OCI-M1 (cell line): ENCODE measurements at regions not wholly inside any gene's neighbourhood (a gene's known extent, or its start where the extent isn't known, plus 50 kb on each side); places are given as distances from the start of the nearest gene placed in this dataset.
"Not testable (repeated sequence)": the region's sequence is repeated elsewhere in the genome, so short reads cannot be mapped to it uniquely, and the experiment has no call there.

Experiments
- DNase-seq: peaks from one replicate; lab custom pipeline; 2025; lab: John Stamatoyannopoulos, UW

- DNase-seq: peak; percentile 8
Measured at GRCh38 chr12:90690120-90690519, 264.9 kb downstream of the CCER1 start.

- DNase-seq: not testable (repeated sequence)
Measured at GRCh38 chr12:90687682-90688081, 267.3 kb downstream of the CCER1 start.

GRCh38 chr12:90683871-90684270 lies 271.1 kb downstream of the CCER1 start:
- DNase-seq: no peak

GRCh38 chr12:90682398-90682797 lies 272.6 kb downstream of the CCER1 start:
- DNase-seq: no peak

- no peak for DNase-seq
Measured at GRCh38 chr12:90679674-90680073, 275.3 kb downstream of the CCER1 start.

- DNase-seq: no peak
Measured at GRCh38 chr12:90677552-90677951, 277.4 kb downstream of the CCER1 start.

- DNase-seq: no peak
Measured at GRCh38 chr12:90677055-90677454, 277.9 kb downstream of the CCER1 start.

- no peak for DNase-seq
Measured at GRCh38 chr12:90675106-90675505, 279.9 kb downstream of the CCER1 start.

GRCh38 chr12:90672081-90672480 lies 282.9 kb downstream of the CCER1 start:
- no peak for DNase-seq

GRCh38 chr12:90663949-90664348 lies 291.0 kb downstream of the CCER1 start:
- not testable (repeated sequence) for DNase-seq

- no peak for DNase-seq
Measured at GRCh38 chr12:90659060-90659459, 295.9 kb downstream of the CCER1 start.

GRCh38 chr12:90653040-90653439 lies 301.9 kb downstream of the CCER1 start:
- no peak for DNase-seq

GRCh38 chr12:90652280-90652679 lies 302.7 kb downstream of the CCER1 start:
- peak; percentile 30 for DNase-seq

GRCh38 chr12:90645181-90645580 lies 309.8 kb downstream of the CCER1 start:
- DNase-seq: no peak

- DNase-seq: no peak
Measured at GRCh38 chr12:90631591-90632212, 323.3 kb downstream of the CCER1 start.

- no peak for DNase-seq
Measured at GRCh38 chr12:90630006-90630405, 325.0 kb downstream of the CCER1 start.

- peak; percentile 17 for DNase-seq
Measured at GRCh38 chr12:90628213-90628612, 326.8 kb downstream of the CCER1 start.

GRCh38 chr12:90627180-90627896 lies 327.6 kb downstream of the CCER1 start:
- DNase-seq: no peak

- DNase-seq: peak; percentile 7
Measured at GRCh38 chr12:90622431-90622830, 332.5 kb downstream of the CCER1 start.

GRCh38 chr12:90621927-90622326 lies 333.0 kb downstream of the CCER1 start:
- DNase-seq: no peak

GRCh38 chr12:90619943-90620342 lies 335.0 kb downstream of the CCER1 start:
- no peak for DNase-seq

GRCh38 chr12:90618586-90618985 lies 336.4 kb downstream of the CCER1 start:
- DNase-seq: no peak

GRCh38 chr12:90611891-90612290 lies 343.1 kb downstream of the CCER1 start:
- DNase-seq: no peak

GRCh38 chr12:90611048-90611447 lies 343.9 kb downstream of the CCER1 start:
- no peak for DNase-seq
